C1 segment of cervical spinal cord (tissue), 14 donors: ENCODE measurements at regions not wholly inside any gene's neighbourhood (a gene's known extent, or its start where the extent isn't known, plus 50 kb on each side); places are given as distances from the start of the nearest gene placed in this dataset.

Experiments
- DNase-seq, 14 donors: peaks; one replicate each; lab custom pipeline; 2025; lab: John Stamatoyannopoulos, UW

- DNase-seq, result no peak
Observed at GRCh38 chr13:40167327-40167726, 499.1 kb downstream of the FOXO1 start.

- DNase-seq, result peak in 1 of 14 donors; percentile 27
Observed at GRCh38 chr13:40168425-40169166, 497.8 kb downstream of the FOXO1 start.

- no peak for DNase-seq
Observed at GRCh38 chr13:40169476-40169875, 497.0 kb downstream of the FOXO1 start.

GRCh38 chr13:40170091-40170490 is 496.4 kb downstream of the FOXO1 start:
- DNase-seq, result no peak

- no peak for DNase-seq
Observed at GRCh38 chr13:40170982-40171381, 495.5 kb downstream of the FOXO1 start.

DNA sequence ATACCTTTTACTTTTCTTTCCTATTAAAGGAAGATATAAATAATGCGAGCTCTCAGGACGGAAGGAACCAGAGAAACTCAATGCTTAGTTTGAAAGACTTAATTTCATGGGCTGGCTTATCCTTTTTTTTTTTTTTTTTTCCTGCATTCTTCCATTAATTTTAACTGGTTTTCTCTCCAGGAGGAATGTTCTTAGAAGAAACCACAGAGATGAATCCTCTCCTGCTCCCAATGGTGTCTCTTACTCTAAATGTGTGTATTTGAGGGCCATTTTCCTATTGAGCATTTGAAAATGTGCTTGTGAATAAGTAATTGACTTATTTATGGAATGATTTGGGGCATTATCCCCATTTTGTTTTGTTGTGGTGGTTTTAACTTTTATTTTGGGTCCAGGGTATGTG is 494.9 kb downstream of the FOXO1 start:
- DNase-seq, result no peak

DNA sequence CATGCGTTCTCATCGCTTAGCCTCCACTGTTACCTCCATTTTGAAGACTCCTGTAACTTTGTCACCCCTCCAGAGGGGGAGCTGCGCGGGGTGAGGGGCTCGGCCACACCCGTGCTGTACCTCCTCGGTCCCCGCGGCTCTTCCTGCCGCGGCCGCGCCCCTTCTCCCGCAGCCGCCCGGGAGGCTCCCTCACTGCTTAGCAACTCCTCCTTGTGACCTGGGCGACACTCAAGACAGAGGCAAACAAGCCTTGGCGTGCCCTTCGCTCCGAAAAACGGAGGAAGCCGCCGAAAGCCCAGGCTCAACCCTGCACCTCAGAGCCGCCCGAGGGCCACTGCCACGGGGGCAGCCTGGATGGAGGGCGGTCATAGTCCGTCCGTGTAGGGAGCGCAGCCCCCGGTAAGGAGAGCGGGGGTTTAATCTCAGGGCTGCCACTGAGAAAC is 494.3 kb downstream of the FOXO1 start:
- DNase-seq, result no peak

GRCh38 chr13:40172878-40173277 is 493.6 kb downstream of the FOXO1 start:
- no peak for DNase-seq

GRCh38 chr13:40175639-40176038 is 490.8 kb downstream of the FOXO1 start:
- DNase-seq, result no peak

GRCh38 chr13:40176242-40176641 is 490.2 kb downstream of the FOXO1 start:
- no peak for DNase-seq

DNA sequence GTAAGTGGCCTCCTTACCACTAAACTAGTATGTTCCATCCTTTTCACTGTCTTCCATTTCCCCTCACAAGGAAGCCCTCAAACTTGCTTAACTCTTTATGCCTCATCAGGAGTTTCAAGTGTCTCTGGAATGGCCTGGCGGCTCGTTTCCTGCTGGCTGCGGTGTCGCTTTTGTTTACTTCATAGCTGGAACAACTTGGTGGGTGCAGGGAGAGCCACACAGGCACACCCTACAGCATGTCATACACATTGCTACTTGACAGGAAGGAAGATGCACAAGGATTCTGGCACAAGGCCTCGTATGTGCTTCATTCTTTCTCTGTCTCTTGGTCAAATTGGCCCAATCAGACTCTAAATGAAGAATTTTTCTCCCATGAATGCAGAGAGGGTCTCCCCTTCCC is 488.3 kb downstream of the FOXO1 start:
- no peak for DNase-seq

- no peak for DNase-seq
Observed at GRCh38 chr13:40179445-40180281, 486.8 kb downstream of the FOXO1 start.

DNA sequence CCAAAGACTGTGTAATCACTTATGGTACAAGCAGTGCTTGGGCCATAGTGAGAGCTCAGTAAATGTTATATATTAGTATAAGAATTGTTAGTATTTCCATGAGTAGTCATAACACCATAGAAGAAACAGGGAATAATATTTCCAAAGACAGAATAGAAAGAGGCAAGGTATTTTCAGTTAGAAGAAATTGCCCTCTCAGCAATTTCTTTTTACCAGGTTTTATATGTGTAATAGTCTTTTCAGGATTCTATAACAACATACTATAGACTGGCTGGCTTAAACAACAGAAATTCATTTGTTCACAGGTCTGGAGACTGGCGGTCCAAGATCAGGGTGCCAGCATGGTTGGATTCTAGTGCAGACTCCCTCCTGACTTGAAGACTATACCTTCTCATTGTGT is 485.7 kb downstream of the FOXO1 start:
- no peak for DNase-seq

- DNase-seq, result no peak
Observed at GRCh38 chr13:40181203-40181845, 485.1 kb downstream of the FOXO1 start.

DNA sequence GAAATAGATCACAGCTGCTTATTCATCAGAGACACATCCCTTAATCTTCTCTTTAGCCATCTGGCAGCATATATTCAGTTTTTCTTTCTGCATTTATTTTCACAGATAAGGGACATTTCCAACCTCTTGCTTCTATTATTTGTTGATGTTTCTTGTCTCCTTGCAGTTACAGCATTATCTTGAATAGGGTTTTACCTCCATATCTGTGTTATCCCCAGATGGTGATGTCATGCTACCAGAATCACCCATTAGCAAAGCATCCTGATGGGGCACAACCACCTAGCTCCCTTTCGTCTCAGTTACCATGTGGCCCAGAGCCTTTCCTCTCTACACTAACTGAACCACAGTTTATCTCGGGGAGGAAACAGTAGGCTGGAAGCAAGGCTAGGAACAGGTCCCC is 483.9 kb downstream of the FOXO1 start:
- no peak for DNase-seq

- no peak for DNase-seq
Observed at GRCh38 chr13:40185414-40185813, 481.0 kb downstream of the FOXO1 start.

GRCh38 chr13:40186041-40186440 is 480.4 kb downstream of the FOXO1 start:
- no peak for DNase-seq

GRCh38 chr13:40186626-40187323 is 479.7 kb downstream of the FOXO1 start:
- no peak for DNase-seq

- DNase-seq, result no peak
Observed at GRCh38 chr13:40187324-40187795, 479.1 kb downstream of the FOXO1 start.

DNA sequence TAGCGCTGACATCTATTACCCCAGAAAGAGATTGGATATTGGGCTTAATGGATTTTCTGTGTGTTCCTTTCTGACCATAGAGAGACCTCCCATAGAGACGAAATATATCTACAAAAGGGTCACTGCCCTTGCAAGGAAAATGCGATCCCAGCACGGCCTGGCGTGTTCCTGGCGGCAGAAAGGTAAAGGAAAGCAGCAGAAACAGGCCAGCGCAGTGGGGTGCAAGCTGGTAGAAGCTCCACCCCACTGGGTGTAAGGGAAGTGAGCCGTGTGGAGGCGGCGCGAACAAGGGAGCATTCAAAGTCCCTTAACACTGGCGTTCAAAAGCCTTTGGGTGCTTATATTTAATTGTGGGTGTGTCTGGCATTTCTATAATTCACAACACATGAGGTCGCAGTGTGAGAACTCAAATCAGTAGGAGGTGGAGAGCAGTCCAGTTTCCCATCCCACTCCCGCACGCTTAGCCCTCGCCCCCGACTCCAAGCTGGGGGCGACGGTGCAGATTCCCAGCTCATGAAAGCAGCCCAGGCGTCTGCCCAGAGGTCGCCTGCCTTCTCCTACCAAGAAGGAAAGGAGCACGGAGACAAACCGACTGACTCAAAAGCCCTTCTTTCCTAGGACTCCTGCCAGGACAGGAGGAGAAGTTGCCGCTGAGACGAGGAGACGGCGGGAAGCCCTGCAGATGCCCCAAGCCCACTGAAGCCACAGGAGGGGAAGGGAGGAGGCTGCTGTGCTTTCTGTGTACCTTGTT is 478.4 kb downstream of the FOXO1 start:
- DNase-seq, result no peak

DNA sequence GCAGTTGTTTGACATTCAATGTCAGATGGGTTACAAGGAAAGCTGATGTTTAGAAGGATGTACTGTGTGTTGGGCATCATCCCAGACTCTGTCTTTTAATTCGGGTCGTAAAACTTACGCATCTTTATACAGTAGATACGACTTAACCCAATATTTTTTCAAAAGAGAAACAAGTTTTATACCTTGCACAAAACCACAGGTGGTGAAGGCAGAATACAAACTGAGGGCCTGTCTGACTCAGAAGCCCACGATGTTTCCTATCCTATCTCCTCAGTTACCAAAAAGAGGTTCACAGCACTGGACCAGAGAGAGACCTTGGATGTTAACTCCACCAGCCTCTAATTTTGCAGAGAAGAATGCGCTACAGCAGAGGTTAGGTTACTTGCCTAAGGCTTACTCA is 477.0 kb downstream of the FOXO1 start:
- no peak for DNase-seq
